ENCODE measurements at regions not wholly inside any gene's neighbourhood (a gene's known extent, or its start where the extent isn't known, plus 50 kb on each side); places are given as distances from the start of the nearest gene placed in this dataset.

DNA sequence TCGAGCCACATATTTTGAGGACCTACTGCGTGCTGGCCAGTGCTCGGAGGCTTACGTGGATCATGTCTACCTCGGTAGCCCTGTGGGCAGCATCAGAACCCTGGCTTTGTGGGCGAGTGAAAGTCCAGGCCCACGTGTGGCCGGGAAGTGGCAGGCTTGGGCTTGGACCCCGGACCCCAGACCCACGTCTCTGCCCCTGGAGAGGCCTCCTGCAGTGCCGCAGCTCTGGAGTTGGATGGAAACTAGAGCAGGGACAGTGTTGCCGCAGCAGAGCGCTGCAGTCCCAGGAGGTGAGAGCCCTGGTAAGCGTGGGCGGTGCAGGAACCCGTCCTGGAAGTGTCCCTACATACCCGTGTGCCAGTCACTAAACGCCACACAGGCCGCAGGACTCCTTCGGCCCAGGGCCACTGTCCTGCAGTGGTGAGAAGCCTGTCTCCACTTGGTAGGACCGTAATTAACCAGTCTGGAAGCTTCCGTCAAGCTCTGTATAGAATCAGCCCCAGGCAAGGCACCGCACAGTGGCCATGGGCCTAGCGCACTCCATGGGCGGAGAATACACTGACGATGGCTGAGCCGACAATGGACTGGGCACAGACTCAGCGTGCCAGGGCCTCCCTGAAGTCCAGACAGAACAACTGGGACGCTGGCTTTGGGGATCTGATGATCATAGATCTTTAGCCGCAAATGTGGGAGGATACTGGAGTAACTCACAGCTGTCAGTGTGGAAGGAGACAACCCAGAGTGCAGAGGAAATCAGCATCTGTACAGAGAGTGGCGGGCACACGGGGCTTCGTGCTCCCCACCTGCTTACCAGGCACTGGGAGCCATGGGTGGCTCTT lies 219.5 kb downstream of the KIF26A start:
- Mint-ChIP-seq H3K27ac (no peak overlapping the region), H3K4me3 (no peak overlapping the region), H3K27me3 (ENCODE audit: low read depth in 3 of 3) (peaks cover 0 to 2% (median 2%) of the 10 kb centered on the region in 3 donors), H3K36me3 (no peaks in the 10 kb centered on the region), H3K4me1 (no peaks in the 10 kb centered on the region), H3K9me3 (peaks cover 0 to 7% (median 3%) of the 10 kb centered on the region in 7 donors)
- Histone ChIP-seq H3K9ac (ENCODE audit: insufficient read depth, low read length, poor library complexity, severe bottlenecking) (no peak overlapping the region), H3K4me1 (ENCODE audit: control insufficient read depth in 1 of 2, insufficient read depth in 2 of 2, low read length in 2 of 2) (no peaks in the 10 kb centered on the region), H3K27ac (ENCODE audit: low read depth in 1 of 2, low read length in 2 of 2) (no peak overlapping the region), H3K4me3 (replicated peaks in 1 of 3; ENCODE audit: low read depth in 2 of 3, low read length in 3 of 3) (no peak overlapping the region), H2AFZ (ENCODE audit: insufficient read depth, low read depth, low read length, poor library complexity, severe bottlenecking) (no peak overlapping the region), H3K79me2 (ENCODE audit: insufficient read depth, low read length) (no peaks in the 10 kb centered on the region), H3K4me2 (replicated peaks; ENCODE audit: extremely low read depth, low read length, poor library complexity, severe bottlenecking) (no peak overlapping the region), H4K20me1 (ENCODE audit: insufficient read depth, low read length) (no peaks in the 10 kb centered on the region), H3K27me3 (ENCODE audit: control insufficient read depth in 2 of 2, insufficient read depth in 2 of 2, low read length in 2 of 2) (no peaks in the 10 kb centered on the region), H3K36me3 (replicated peaks in 1 of 2; ENCODE audit: control insufficient read depth in 1 of 2, insufficient read depth in 2 of 2, low read length in 2 of 2) (no peaks in the 10 kb centered on the region), H3K9me3 (replicated peaks in 1 of 2; ENCODE audit: control insufficient read depth in 1 of 2, insufficient read depth in 1 of 2, low read length in 2 of 2) (peaks cover 0 to 3% of the 10 kb centered on the region in 2 donors)
- DNase-seq: no peak
- intact Hi-C loops (cut with micrococcal nuclease): no loop called here
- TF ChIP-seq, protein P1, sequence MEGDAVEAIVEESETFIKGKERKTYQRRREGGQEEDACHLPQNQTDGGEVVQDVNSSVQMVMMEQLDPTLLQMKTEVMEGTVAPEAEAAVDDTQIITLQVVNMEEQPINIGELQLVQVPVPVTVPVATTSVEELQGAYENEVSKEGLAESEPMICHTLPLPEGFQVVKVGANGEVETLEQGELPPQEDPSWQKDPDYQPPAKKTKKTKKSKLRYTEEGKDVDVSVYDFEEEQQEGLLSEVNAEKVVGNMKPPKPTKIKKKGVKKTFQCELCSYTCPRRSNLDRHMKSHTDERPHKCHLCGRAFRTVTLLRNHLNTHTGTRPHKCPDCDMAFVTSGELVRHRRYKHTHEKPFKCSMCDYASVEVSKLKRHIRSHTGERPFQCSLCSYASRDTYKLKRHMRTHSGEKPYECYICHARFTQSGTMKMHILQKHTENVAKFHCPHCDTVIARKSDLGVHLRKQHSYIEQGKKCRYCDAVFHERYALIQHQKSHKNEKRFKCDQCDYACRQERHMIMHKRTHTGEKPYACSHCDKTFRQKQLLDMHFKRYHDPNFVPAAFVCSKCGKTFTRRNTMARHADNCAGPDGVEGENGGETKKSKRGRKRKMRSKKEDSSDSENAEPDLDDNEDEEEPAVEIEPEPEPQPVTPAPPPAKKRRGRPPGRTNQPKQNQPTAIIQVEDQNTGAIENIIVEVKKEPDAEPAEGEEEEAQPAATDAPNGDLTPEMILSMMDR (IDR thresholded peaks at IDR 0.05): no peak
- WGBS (ENCODE audit: insufficient coverage): 91% methylated on average over 33 of the region's 33 CpGs

DNA sequence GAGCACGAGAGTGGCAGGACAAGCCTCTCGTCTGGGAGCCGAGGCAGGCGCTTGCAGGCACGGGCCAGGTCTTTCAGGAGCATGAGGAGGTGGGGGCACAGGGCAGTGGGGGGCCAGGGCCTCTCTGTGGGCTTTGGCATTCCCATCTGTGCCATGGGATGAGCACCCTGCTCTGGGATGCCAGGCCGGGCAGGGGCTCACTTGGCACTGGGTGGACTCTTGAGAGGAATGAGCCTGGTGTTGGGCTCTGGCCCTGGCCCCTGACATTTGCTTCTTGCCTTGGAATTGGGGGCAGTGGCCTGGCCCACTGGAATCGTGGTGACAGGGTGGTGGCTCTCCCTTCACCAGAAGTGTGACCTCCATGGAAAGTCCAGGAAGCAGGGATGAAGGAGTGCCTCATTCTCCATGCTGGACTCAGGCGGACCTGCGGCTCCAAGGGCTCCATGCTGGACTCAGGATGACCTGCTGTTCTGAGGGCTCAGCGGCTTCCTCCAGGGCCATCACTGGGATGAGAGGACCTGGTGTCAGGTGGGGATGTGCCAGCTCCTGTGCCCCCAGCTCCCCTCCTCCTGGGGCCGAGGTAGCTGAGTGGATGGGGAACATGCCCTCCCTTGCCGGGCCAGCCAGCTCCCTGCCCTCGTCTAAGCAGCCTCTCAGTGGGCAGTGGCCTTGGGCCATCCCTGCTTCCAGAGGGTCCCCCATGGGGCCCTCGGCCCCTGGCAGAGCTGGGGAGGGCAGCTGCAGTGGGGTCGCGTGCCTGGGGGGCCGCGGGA lies 220.3 kb downstream of the KIF26A start:
- peaks cover 0 to 2% (median 2%) of the 10 kb centered on the region in 3 donors for H3K27me3 Mint-ChIP-seq (ENCODE audit: low read depth in 3 of 3)
- H3K9me3 Mint-ChIP-seq: peaks cover 0 to 3% (median 0%) of the 10 kb centered on the region in 7 donors
- Histone ChIP-seq H3K79me2 (ENCODE audit: insufficient read depth, low read length) (no peaks in the 10 kb centered on the region), H3K9ac (ENCODE audit: insufficient read depth, low read length, poor library complexity, severe bottlenecking) (no peak overlapping the region), H3K4me3 (replicated peaks in 1 of 3; ENCODE audit: low read depth in 2 of 3, low read length in 3 of 3) (no peak overlapping the region), H4K20me1 (ENCODE audit: insufficient read depth, low read length) (no peaks in the 10 kb centered on the region), H3K36me3 (replicated peaks in 1 of 2; ENCODE audit: control insufficient read depth in 1 of 2, insufficient read depth in 2 of 2, low read length in 2 of 2) (no peaks in the 10 kb centered on the region), H3K27ac (ENCODE audit: low read depth in 1 of 2, low read length in 2 of 2) (no peak overlapping the region), H3K9me3 (replicated peaks in 1 of 2; ENCODE audit: control insufficient read depth in 1 of 2, insufficient read depth in 1 of 2, low read length in 2 of 2) (no peaks in the 10 kb centered on the region), H3K4me1 (ENCODE audit: control insufficient read depth in 1 of 2, insufficient read depth in 2 of 2, low read length in 2 of 2) (no peaks in the 10 kb centered on the region), H2AFZ (ENCODE audit: insufficient read depth, low read depth, low read length, poor library complexity, severe bottlenecking) (no peak overlapping the region), H3K27me3 (ENCODE audit: control insufficient read depth in 2 of 2, insufficient read depth in 2 of 2, low read length in 2 of 2) (no peaks in the 10 kb centered on the region), H3K4me2 (replicated peaks; ENCODE audit: extremely low read depth, low read length, poor library complexity, severe bottlenecking) (no peak overlapping the region)
- no peak for DNase-seq
- no peaks in the 10 kb centered on the region for H3K36me3 Mint-ChIP-seq
- no peak overlapping the region for H3K4me3 Mint-ChIP-seq
- no peak overlapping the region for H3K27ac Mint-ChIP-seq
- WGBS (ENCODE audit: insufficient coverage): 85% methylated on average over 12 of the region's 18 CpGs
- intact Hi-C loops (cut with micrococcal nuclease): no loop called here
- H3K4me1 Mint-ChIP-seq: no peaks in the 10 kb centered on the region
- TF ChIP-seq, protein P1 (IDR thresholded peaks at IDR 0.05): no peak

Measured in CD14-positive monocyte (primary cell).